OCI-LY7 (cell line): ENCODE measurements at regions not wholly inside any gene's neighbourhood (a gene's known extent, or its start where the extent isn't known, plus 50 kb on each side); places are given as distances from the start of the nearest gene placed in this dataset.

Experiments
- BruUV-seq: library from RNA; stranded (reverse); fragments of 400-500 nt; replicated peaks from 2 replicates; lab custom pipeline; 2021; lab: Mats Ljungman, UMichigan
- CTCF ChIA-PET: fragments of 300-600 bp; sonication (Branson Sonifier 250); formaldehyde crosslinking; loops from one replicate; lab custom pipeline; 2022; ENCODE audit warnings: antibody characterized with exemption; ENCODE audit not compliant: unreplicated experiment; lab: Charles Lee
- POLR2A ChIA-PET: fragments of 300-600 bp; sonication (Branson Sonifier 250); formaldehyde crosslinking; loops from one replicate; lab custom pipeline; 2022; ENCODE audit warnings: antibody characterized with exemption; lab: Charles Lee
- DNase-seq: peaks from one replicate; pipeline ENCODE4 v3.0.0-alpha.2; 2015; ENCODE audit warnings: low spot score
- H2AFZ ChIP-seq: fragments of 200-600 bp; sonication (generic), shearing (Covaris generic); 2 replicates; pipeline ENCODE4 v1.6.1; 2014; ENCODE audit warnings: mild to moderate bottlenecking, antibody characterized with exemption, low read length, moderate library complexity
- H3K27ac ChIP-seq: fragments of 200-600 bp; sonication (generic); 2 replicates; pipeline ENCODE4 v1.5.1; 2014; ENCODE audit warnings: mixed run types, low read depth, mild to moderate bottlenecking, moderate library complexity, low read length, inconsistent platforms; ENCODE audit not compliant: poor library complexity, severe bottlenecking
- H3K36me3 ChIP-seq: fragments of 200-600 bp; sonication (generic); 2 replicates; pipeline ENCODE4 v1.6.1; 2014; ENCODE audit warnings: mild to moderate bottlenecking, antibody characterized with exemption, low read length, moderate library complexity, mixed read lengths; ENCODE audit not compliant: insufficient read depth
- H3K4me1 ChIP-seq: fragments of 200-600 bp; sonication (generic); 2 replicates; pipeline ENCODE4 v1.5.1; 2014; ENCODE audit warnings: mild to moderate bottlenecking, low read length; ENCODE audit not compliant: insufficient read depth, poor library complexity, severe bottlenecking
- H3K4me2 ChIP-seq: fragments of 200-600 bp; sonication (generic); 2 replicates; pipeline ENCODE4 v1.6.1; 2014; ENCODE audit warnings: mild to moderate bottlenecking, low read length
- H3K4me3 ChIP-seq: fragments of 200-600 bp; sonication (generic); 2 replicates; pipeline ENCODE4 v1.5.1; 2014; ENCODE audit warnings: mild to moderate bottlenecking, low read depth, low read length; ENCODE audit not compliant: poor library complexity, severe bottlenecking
- H3K79me2 ChIP-seq: fragments of 200-600 bp; sonication (generic); 2 replicates; pipeline ENCODE4 v1.6.1; 2016; ENCODE audit warnings: low read depth, mild to moderate bottlenecking, low read length, moderate library complexity, mixed read lengths; ENCODE audit not compliant: insufficient read depth
- H3K9me2 ChIP-seq: fragments of 200-600 bp; sonication (generic); 2 replicates; pipeline ENCODE4 v1.6.1; 2016; ENCODE audit warnings: mild to moderate bottlenecking, low read length, mixed read lengths; ENCODE audit not compliant: insufficient read depth
- H3K9me3 ChIP-seq: fragments of 200-600 bp; sonication (generic); 2 replicates; pipeline ENCODE4 v1.6.1; 2014; ENCODE audit warnings: mild to moderate bottlenecking, mixed run types, low read length, mixed read lengths
- H4K20me1 ChIP-seq: fragments of 200-600 bp; sonication (generic); 2 replicates; pipeline ENCODE4 v1.6.1; 2014; ENCODE audit warnings: mild to moderate bottlenecking, antibody characterized with exemption, low read length, moderate library complexity, mixed read lengths; ENCODE audit not compliant: insufficient read depth
- EZH2phosphoT487 ChIP-seq: fragments of 200-600 bp; sonication (generic); IDR thresholded peaks from 2 replicates; pipeline ENCODE4 v1.6.1; 2018; ENCODE audit warnings: low read depth, borderline replicate concordance, mild to moderate bottlenecking, mixed run types, antibody characterized with exemption, low read length, moderate library complexity, mixed read lengths
- intact Hi-C: fragments of 100-400 bp; cut with micrococcal nuclease; formaldehyde crosslinking; loops from one replicate; pipeline ENCODE4 v1.10.0; 2022; ENCODE audit not compliant: unreplicated experiment
- TF ChIP-seq, protein P1 (sequence below): fragments of 200-600 bp; sonication (generic); conservative IDR thresholded peaks from 2 replicates; pipeline ENCODE4 v1.5.1; 2014; ENCODE audit warnings: mild to moderate bottlenecking, antibody characterized with exemption, low read length, moderate library complexity, mixed read lengths

DNA sequence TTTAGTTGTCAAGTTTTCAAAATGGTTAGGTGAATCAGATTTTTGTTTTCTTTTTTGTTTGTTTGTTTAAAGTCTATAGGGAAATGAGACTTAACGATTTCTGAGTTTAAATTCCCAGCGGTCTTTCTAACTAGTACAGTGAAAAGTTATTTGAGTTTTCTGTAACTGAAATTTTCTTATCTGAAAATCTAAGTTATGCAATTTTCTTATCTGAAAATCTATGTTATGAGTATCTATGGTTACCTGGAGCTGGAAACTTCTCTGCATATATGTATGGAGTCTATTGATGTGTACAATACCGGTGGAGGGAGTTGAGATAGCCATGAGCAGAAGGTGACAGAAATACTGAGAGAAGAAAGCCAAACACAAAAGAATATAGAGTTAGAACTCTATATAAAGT is 102.6 kb downstream of the MANEA start:
- no TSS peak for BruUV-seq
- no peaks in the 10 kb centered on the region for H3K4me1 ChIP-seq
- no peak for DNase-seq
- ChIA-PET POLR2A (no interaction called here), CTCF (no interaction called here)
- no peaks in the 10 kb centered on the region for H3K36me3 ChIP-seq
- H3K4me3 ChIP-seq, result no peak overlapping the region
- intact Hi-C loops, result no loop called here
- H3K27ac ChIP-seq, result no peak overlapping the region
- no peak overlapping the region for H2AFZ ChIP-seq
- no peaks in the 10 kb centered on the region for H3K79me2 ChIP-seq
- TF ChIP-seq, protein P1, sequence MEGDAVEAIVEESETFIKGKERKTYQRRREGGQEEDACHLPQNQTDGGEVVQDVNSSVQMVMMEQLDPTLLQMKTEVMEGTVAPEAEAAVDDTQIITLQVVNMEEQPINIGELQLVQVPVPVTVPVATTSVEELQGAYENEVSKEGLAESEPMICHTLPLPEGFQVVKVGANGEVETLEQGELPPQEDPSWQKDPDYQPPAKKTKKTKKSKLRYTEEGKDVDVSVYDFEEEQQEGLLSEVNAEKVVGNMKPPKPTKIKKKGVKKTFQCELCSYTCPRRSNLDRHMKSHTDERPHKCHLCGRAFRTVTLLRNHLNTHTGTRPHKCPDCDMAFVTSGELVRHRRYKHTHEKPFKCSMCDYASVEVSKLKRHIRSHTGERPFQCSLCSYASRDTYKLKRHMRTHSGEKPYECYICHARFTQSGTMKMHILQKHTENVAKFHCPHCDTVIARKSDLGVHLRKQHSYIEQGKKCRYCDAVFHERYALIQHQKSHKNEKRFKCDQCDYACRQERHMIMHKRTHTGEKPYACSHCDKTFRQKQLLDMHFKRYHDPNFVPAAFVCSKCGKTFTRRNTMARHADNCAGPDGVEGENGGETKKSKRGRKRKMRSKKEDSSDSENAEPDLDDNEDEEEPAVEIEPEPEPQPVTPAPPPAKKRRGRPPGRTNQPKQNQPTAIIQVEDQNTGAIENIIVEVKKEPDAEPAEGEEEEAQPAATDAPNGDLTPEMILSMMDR, result no peak
- no peak for TF ChIP-seq EZH2phosphoT487
- no peaks in the 10 kb centered on the region for H3K9me2 ChIP-seq
- H3K4me2 ChIP-seq, result no peak overlapping the region
- no peaks in the 10 kb centered on the region for H4K20me1 ChIP-seq
- no peaks in the 10 kb centered on the region for H3K9me3 ChIP-seq

DNA sequence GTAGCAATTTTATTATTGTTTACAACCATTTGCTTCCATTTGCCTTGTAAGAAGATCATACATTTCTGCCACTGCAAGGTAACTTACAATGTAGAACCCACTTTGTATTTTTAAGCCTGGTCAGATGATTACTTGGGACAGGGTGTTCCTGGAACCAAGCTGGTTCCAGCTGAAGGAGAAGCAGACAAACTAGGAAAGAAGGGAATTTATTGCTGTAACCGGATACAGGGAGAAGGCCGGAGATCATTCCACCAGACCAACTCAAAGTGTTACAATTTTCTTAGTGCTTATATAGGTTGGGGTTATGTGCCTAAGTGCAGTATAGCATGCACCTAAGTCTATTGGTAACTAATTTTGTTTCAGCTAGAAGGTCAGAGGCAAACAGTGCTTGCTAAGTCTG is 104.4 kb downstream of the MANEA start:
- H3K4me1 ChIP-seq, result no peaks in the 10 kb centered on the region
- no peaks in the 10 kb centered on the region for H3K9me3 ChIP-seq
- H3K4me3 ChIP-seq, result no peak overlapping the region
- no TSS peak for BruUV-seq
- ChIA-PET POLR2A (no interaction called here), CTCF (no interaction called here)
- intact Hi-C loops, result no loop called here
- no peak overlapping the region for H3K4me2 ChIP-seq
- no peaks in the 10 kb centered on the region for H3K9me2 ChIP-seq
- H3K79me2 ChIP-seq, result no peaks in the 10 kb centered on the region
- H2AFZ ChIP-seq, result no peak overlapping the region
- no peaks in the 10 kb centered on the region for H3K36me3 ChIP-seq
- no peaks in the 10 kb centered on the region for H4K20me1 ChIP-seq
- no peak for DNase-seq
- H3K27ac ChIP-seq, result no peak overlapping the region
- TF ChIP-seq, protein P1, result no peak
- TF ChIP-seq EZH2phosphoT487, result no peak

DNA sequence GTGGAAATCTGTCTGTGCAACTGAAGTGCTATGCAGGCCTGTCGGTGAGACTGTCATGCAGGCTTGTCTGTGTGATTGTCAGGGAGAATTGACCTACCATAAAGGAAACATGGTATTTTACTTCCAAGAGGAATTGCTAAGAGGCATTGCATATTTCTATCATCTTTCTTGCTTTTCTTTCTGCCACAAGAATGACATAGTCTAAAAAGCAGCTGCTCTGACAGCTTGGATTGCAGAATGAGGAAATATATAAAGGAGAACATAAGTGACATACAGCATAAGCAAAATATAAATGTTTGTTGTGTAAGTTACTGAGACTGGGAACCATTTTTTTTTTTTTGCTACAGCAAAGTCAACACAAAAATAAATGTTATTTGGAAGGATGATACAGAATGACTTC is 105.1 kb downstream of the MANEA start:
- BruUV-seq, result no TSS peak
- CTCF ChIA-PET, result no interaction called here
- Histone ChIP-seq H3K4me2 (no peak overlapping the region), H2AFZ (no peak overlapping the region), H3K4me1 (no peaks in the 10 kb centered on the region), H4K20me1 (no peaks in the 10 kb centered on the region), H3K27ac (no peak overlapping the region), H3K79me2 (no peaks in the 10 kb centered on the region), H3K9me2 (no peaks in the 10 kb centered on the region), H3K9me3 (no peaks in the 10 kb centered on the region), H3K36me3 (no peaks in the 10 kb centered on the region), H3K4me3 (no peak overlapping the region)
- no peak for TF ChIP-seq EZH2phosphoT487
- TF ChIP-seq, protein P1, result no peak
- intact Hi-C loops, result no loop called here
- DNase-seq, result no peak
- POLR2A ChIA-PET, result no interaction called here
